GM10266 (cell line): ENCODE measurements at regions not wholly inside any gene's neighbourhood (a gene's known extent, or its start where the extent isn't known, plus 50 kb on each side); places are given as distances from the start of the nearest gene placed in this dataset.

Source experiments
- DNase-seq: peaks from one replicate; pipeline ENCODE4 v3.0.0; 2012; ENCODE audit errors: extremely low spot score
- TF ChIP-seq, protein P1 (sequence below): IDR thresholded peaks from 2 replicates; pipeline ENCODE4 v1.5.1; 2012; ENCODE audit warnings: mild to moderate bottlenecking, low read depth; ENCODE audit not compliant: control insufficient read depth, insufficient read depth; ENCODE audit errors: missing control alignments

- TF ChIP-seq, protein P1, sequence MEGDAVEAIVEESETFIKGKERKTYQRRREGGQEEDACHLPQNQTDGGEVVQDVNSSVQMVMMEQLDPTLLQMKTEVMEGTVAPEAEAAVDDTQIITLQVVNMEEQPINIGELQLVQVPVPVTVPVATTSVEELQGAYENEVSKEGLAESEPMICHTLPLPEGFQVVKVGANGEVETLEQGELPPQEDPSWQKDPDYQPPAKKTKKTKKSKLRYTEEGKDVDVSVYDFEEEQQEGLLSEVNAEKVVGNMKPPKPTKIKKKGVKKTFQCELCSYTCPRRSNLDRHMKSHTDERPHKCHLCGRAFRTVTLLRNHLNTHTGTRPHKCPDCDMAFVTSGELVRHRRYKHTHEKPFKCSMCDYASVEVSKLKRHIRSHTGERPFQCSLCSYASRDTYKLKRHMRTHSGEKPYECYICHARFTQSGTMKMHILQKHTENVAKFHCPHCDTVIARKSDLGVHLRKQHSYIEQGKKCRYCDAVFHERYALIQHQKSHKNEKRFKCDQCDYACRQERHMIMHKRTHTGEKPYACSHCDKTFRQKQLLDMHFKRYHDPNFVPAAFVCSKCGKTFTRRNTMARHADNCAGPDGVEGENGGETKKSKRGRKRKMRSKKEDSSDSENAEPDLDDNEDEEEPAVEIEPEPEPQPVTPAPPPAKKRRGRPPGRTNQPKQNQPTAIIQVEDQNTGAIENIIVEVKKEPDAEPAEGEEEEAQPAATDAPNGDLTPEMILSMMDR, result no peak
- DNase-seq, result no peak
These were observed 131.6 kb upstream of the TMEM164 start for GRCh38 chrX:109871121-109871888.

- DNase-seq, result no peak
- TF ChIP-seq, protein P1, result no peak
These were observed 130.7 kb upstream of the TMEM164 start for GRCh38 chrX:109872021-109872732.

DNA sequence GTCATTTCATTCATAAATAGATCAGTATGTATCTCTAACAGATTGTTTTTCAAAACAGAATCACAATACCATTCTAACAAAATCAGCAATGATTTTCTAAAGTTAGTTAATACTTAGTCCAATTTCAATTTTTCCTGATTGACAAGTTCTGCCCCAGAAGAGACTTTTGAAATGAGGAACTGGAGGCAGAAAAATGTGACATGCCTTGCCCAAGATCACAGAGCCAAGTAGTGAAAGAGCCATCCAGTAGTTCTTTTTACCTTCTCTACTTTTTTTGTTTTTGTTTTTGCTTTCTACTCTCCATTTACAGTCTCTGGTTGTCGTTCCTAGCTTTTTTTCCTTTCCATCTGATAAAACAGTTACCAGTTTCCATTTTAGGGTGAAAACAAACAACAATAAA is 129.3 kb upstream of the TMEM164 start:
- no peak for DNase-seq
- TF ChIP-seq, protein P1, result no peak

GRCh38 chrX:109873983-109874382 is 128.9 kb upstream of the TMEM164 start:
- no peak for DNase-seq
- TF ChIP-seq, protein P1, result no peak

GRCh38 chrX:109874548-109874947 is 128.4 kb upstream of the TMEM164 start:
- TF ChIP-seq, protein P1, result no peak

GRCh38 chrX:109875831-109876230 is 127.1 kb upstream of the TMEM164 start:
- DNase-seq, result no peak
- TF ChIP-seq, protein P1, result no peak

More at GRCh38 chrX:109874548-109874947, 128.4 kb upstream of the TMEM164 start:
- DNase-seq, result no peak

DNA sequence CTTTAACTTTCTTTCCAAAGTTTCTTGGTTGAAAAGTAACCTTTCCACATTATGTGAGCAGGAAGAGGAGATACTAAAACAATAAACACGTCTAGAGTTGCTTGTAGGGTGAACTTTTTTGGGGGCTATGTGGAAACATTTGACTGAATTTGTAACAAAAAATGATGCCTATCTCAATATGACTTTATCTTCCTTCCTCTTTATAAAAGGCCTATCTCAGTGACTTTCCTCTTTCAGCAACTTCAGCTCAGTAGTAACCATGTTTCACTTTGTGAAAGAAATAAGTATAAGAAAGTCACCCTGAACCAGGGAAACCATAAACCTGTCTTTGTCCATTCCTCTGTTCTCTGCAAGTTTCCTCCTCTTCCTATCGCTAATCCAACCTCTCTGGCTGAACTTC is 124.7 kb upstream of the TMEM164 start:
- TF ChIP-seq, protein P1, result no peak
- DNase-seq, result no peak
